B cell (primary cell): ENCODE measurements at regions not wholly inside any gene's neighbourhood (a gene's known extent, or its start where the extent isn't known, plus 50 kb on each side); places are given as distances from the start of the nearest gene placed in this dataset.

Experiments
- ATAC-seq: fragments of 200-7000 bp; cut with Tn5 transposase; one replicate; pipeline ENCODE4 v1.10.0; 2021; ENCODE audit warnings: low read depth, mild to moderate bottlenecking, moderate number of reproducible peaks, moderate library complexity
- CTCF ChIA-PET: fragments of 350-600 bp; sonication (Branson Sonifier 250); formaldehyde crosslinking; loops from one replicate; lab custom pipeline; 2021; ENCODE audit warnings: antibody characterized with exemption, inconsistent platforms; lab: Charles Lee
- POLR2A ChIA-PET: fragments of 350-600 bp; sonication (Branson Sonifier 250); formaldehyde crosslinking; loops from one replicate; lab custom pipeline; 2021; ENCODE audit warnings: antibody characterized with exemption; lab: Charles Lee
- DNase-seq: peaks from one replicate; pipeline ENCODE4 v3.0.0; 2013
- H2AFZ ChIP-seq: 2 replicates; pipeline ENCODE4 v1.6.1; 2012; ENCODE audit warnings: mild to moderate bottlenecking, low read depth, low read length; ENCODE audit not compliant: insufficient read depth, poor library complexity, severe bottlenecking
- H3K27ac ChIP-seq, 2 donors: 1 replicate in 1 of 2; 2 replicates in 1 of 2; pipeline ENCODE4 v1.5.1; 2012 to 2013; ENCODE audit warnings: low read length in 2 of 2, mild to moderate bottlenecking in 2 of 2, moderate library complexity in 1 of 2
- H3K27me3 ChIP-seq, 4 experiments: fragments of 200-600 bp in 1 of 4; sonication (generic) in 1 of 4; replicated peaks in 1 of 4; 1 replicate in 2 of 4; 2 replicates in 2 of 4; pipeline versions ENCODE4 v1.6.1 to v1.7.0; 2013 to 2016; ENCODE audit warnings: low read length in 3 of 4, mild to moderate bottlenecking in 2 of 4, mixed read lengths in 1 of 4, moderate library complexity in 1 of 4; ENCODE audit not compliant: insufficient read depth in 4 of 4, control insufficient read depth in 3 of 4; ENCODE audit errors: control extremely low read depth in 1 of 4
- H3K36me3 ChIP-seq, 2 experiments: replicated peaks in 1 of 2; 1 replicate in 1 of 2; 2 replicates in 1 of 2; pipeline versions ENCODE4 v1.6.1 to v1.7.1; 2013; ENCODE audit warnings: low read length in 1 of 2; ENCODE audit not compliant: insufficient read depth in 2 of 2, control insufficient read depth in 1 of 2; ENCODE audit errors: control extremely low read depth in 1 of 2, extremely low read depth in 1 of 2
- H3K4me1 ChIP-seq, 2 donors: fragments of 200-600 bp in 1 of 2; sonication (generic) in 1 of 2; 1 replicate in 1 of 2; 2 replicates in 1 of 2; pipeline versions ENCODE4 v1.5.1 to v1.6.1; 2013 to 2017; ENCODE audit warnings: low read length in 2 of 2; ENCODE audit not compliant: control insufficient read depth in 2 of 2, insufficient read depth in 2 of 2
- H3K4me2 ChIP-seq: replicated peaks from 2 replicates; pipeline ENCODE3; 2012; ENCODE audit warnings: mild to moderate bottlenecking, low read depth, low read length; ENCODE audit not compliant: poor library complexity, severe bottlenecking
- H3K4me3 ChIP-seq, 5 experiments: fragments of 200-600 bp in 1 of 5; sonication (generic) in 1 of 5; 1 replicate in 3 of 5; 2 replicates in 2 of 5; pipeline versions ENCODE4 v1.5.1 to v1.7.0; 2011 to 2016; ENCODE audit warnings: low read length in 4 of 5, mild to moderate bottlenecking in 4 of 5, low read depth in 2 of 5, control low read depth in 1 of 5, moderate library complexity in 1 of 5; ENCODE audit not compliant: insufficient read depth in 1 of 5; ENCODE audit errors: control extremely low read depth in 1 of 5, extremely low read depth in 1 of 5
- H3K79me2 ChIP-seq: fragments of 200-600 bp; sonication (generic); one replicate; pipeline ENCODE4 v1.6.0; 2016; ENCODE audit warnings: low read length; ENCODE audit not compliant: control insufficient read depth, insufficient read depth
- H3K9ac ChIP-seq: fragments of 200-600 bp; sonication (generic); 2 replicates; pipeline ENCODE4 v1.6.1; 2017; ENCODE audit warnings: mild to moderate bottlenecking, low read length, moderate library complexity
- H3K9me3 ChIP-seq, 3 donors: one replicate each; pipeline versions ENCODE4 v1.6.1 to v1.7.1; 2013; ENCODE audit warnings: low read length in 2 of 3; ENCODE audit not compliant: control insufficient read depth in 2 of 3, insufficient read depth in 1 of 3; ENCODE audit errors: control extremely low read depth in 1 of 3
- H4K20me1 ChIP-seq: 2 replicates; pipeline ENCODE4 v1.6.0; 2012; ENCODE audit warnings: mild to moderate bottlenecking, low read length; ENCODE audit not compliant: insufficient read depth, control insufficient read depth, poor library complexity, severe bottlenecking
- H3K27ac Mint-ChIP-seq: one replicate; pipeline ENCODE4 v1.8.0; 2021; ENCODE audit warnings: mixed read lengths
- H3K27me3 Mint-ChIP-seq: one replicate; pipeline ENCODE4 v1.8.0; 2021; ENCODE audit warnings: mixed read lengths
- H3K4me1 Mint-ChIP-seq: one replicate; pipeline ENCODE4 v1.8.0; 2021; ENCODE audit warnings: mixed read lengths
- H3K4me3 Mint-ChIP-seq: one replicate; pipeline ENCODE4 v1.8.0; 2021; ENCODE audit warnings: mixed read lengths
- H3K9me3 Mint-ChIP-seq: one replicate; pipeline ENCODE4 v1.8.0; 2022; ENCODE audit warnings: mixed read lengths; ENCODE audit not compliant: insufficient read depth
- CTCF ChIP-seq: fragments of 200-600 bp; IDR thresholded peaks from one replicate; pipeline ENCODE4 v1.8.0; 2022; ENCODE audit warnings: antibody characterized with exemption, mild to moderate bottlenecking
- EZH2 ChIP-seq: IDR thresholded peaks from 2 replicates; pipeline ENCODE4 v1.6.1; 2012; ENCODE audit warnings: borderline replicate concordance, low read depth, mild to moderate bottlenecking, moderate library complexity, low read length; ENCODE audit not compliant: insufficient read depth, poor library complexity, severe bottlenecking
- WGBS: methylation state at CpG from one replicate; pipeline ENCODE4 v1.1.5; 2013; ENCODE audit warnings: missing lambda C conversion rate; ENCODE audit not compliant: insufficient coverage; 5-methylcytosine and 5-hydroxymethylcytosine counted together
- intact Hi-C: fragments of 100-400 bp; cut with micrococcal nuclease; formaldehyde crosslinking; loops from one replicate; pipeline ENCODE4 v1.10.0; 2022

- Histone ChIP-seq H3K9me3 (peaks cover 0 to 4% (median 0%) of the 10 kb centered on the region in 3 donors), H3K36me3 (no peaks in the 10 kb centered on the region), H3K9ac (no peak overlapping the region), H3K27ac (no peak overlapping the region), H3K79me2 (no peaks in the 10 kb centered on the region), H3K27me3 (no peaks in the 10 kb centered on the region), H3K4me3 (no peak overlapping the region), H4K20me1 (no peaks in the 10 kb centered on the region), H3K4me2 (no peak overlapping the region), H3K4me1 (no peaks in the 10 kb centered on the region), H2AFZ (no peak overlapping the region)
- TF ChIP-seq CTCF: no peak
- no peak for TF ChIP-seq EZH2
- no peak overlapping the region for H3K27ac Mint-ChIP-seq
- no peaks in the 10 kb centered on the region for H3K4me1 Mint-ChIP-seq
- peaks cover 3% of the 10 kb centered on the region for H3K9me3 Mint-ChIP-seq
- DNase-seq (no peak), ATAC-seq (no peak)
- POLR2A ChIA-PET: no interaction called here
- CTCF ChIA-PET: no interaction called here
- 71% methylated on average over 1 of the region's 3 CpGs for WGBS
- intact Hi-C loops: no loop called here
- H3K4me3 Mint-ChIP-seq: no peak overlapping the region
- H3K27me3 Mint-ChIP-seq: no peaks in the 10 kb centered on the region
Observed at GRCh38 chr4:24116107-24116506, 226.3 kb upstream of the PPARGC1A start.

GRCh38 chr4:24114919-24115500, 225.2 kb upstream of the PPARGC1A start:
- H2AFZ ChIP-seq: no peak overlapping the region
- ChIA-PET POLR2A (no interaction called here), CTCF (no interaction called here)
- H3K79me2 ChIP-seq: no peaks in the 10 kb centered on the region
- ATAC-seq (no peak), DNase-seq (no peak)
- H3K27me3 ChIP-seq: no peaks in the 10 kb centered on the region
- H3K27ac ChIP-seq: no peak overlapping the region
- H3K9me3 ChIP-seq: peaks cover 0 to 2% (median 0%) of the 10 kb centered on the region in 3 donors
- intact Hi-C loops: no loop called here
- no peak overlapping the region for H3K4me2 ChIP-seq
- no peak overlapping the region for H3K4me3 ChIP-seq
- TF ChIP-seq CTCF (no peak), EZH2 (no peak)
- no peak overlapping the region for H3K9ac ChIP-seq
- peaks cover 4% of the 10 kb centered on the region for H3K9me3 Mint-ChIP-seq
- no peaks in the 10 kb centered on the region for H3K4me1 ChIP-seq
- H3K27me3 Mint-ChIP-seq: no peaks in the 10 kb centered on the region
- 90% methylated on average over 2 of the region's 8 CpGs for WGBS
- H3K36me3 ChIP-seq: no peaks in the 10 kb centered on the region
- no peak overlapping the region for H3K4me3 Mint-ChIP-seq
- no peak overlapping the region for H3K27ac Mint-ChIP-seq
- H4K20me1 ChIP-seq: no peaks in the 10 kb centered on the region
- no peaks in the 10 kb centered on the region for H3K4me1 Mint-ChIP-seq
